Gastrocnemius medialis (tissue), 4 donors: ENCODE measurements at regions not wholly inside any gene's neighbourhood (a gene's known extent, or its start where the extent isn't known, plus 50 kb on each side); places are given as distances from the start of the nearest gene placed in this dataset.
"Not testable (repeated sequence)": the region's sequence is repeated elsewhere in the genome, so short reads cannot be mapped to it uniquely, and the experiment has no call there.

Experiments used
- CTCF ChIP-seq, 5 experiments: fragments of 450-650 bp in 3 of 5; fragments of 200-600 bp in 2 of 5; sonication (generic) in 2 of 5; IDR thresholded peaks in 4 of 5; conservative IDR thresholded peaks in 1 of 5; 1 replicate in 4 of 5; 2 replicates in 1 of 5; pipeline ENCODE4 v1.5.1; 2016 to 2019; ENCODE audit warnings: antibody characterized with exemption in 5 of 5, mild to moderate bottlenecking in 3 of 5, moderate library complexity in 3 of 5
- POLR2A ChIP-seq, 2 donors: fragments of 450-650 bp; IDR thresholded peaks; one replicate each; pipeline ENCODE4 v1.6.1; 2017; ENCODE audit warnings: antibody characterized with exemption in 2 of 2, mild to moderate bottlenecking in 2 of 2, moderate library complexity in 2 of 2

GRCh38 chr4:9076486-9076885, 93.7 kb upstream of the FAM90A26 start:
- TF ChIP-seq CTCF (IDR thresholded peaks at IDR 0.05 in 4 of 5, conservative IDR thresholded peaks at IDR 0.05 in 1 of 5); POLR2A (IDR thresholded peaks at IDR 0.05): not testable (repeated sequence)
